CD14-positive monocyte (primary cell): ENCODE measurements at regions not wholly inside any gene's neighbourhood (a gene's known extent, or its start where the extent isn't known, plus 50 kb on each side); places are given as distances from the start of the nearest gene placed in this dataset.

Experiments
- DNase-seq, 3 donors: peaks; one replicate each; pipeline ENCODE4 v3.0.0-alpha.2; 2011 to 2022
- H2AFZ ChIP-seq: 2 replicates; pipeline ENCODE4 v1.6.0; 2012; ENCODE audit warnings: mild to moderate bottlenecking, low read depth, low read length, inconsistent platforms; ENCODE audit not compliant: insufficient read depth, poor library complexity, severe bottlenecking
- H3K27ac ChIP-seq, 2 donors: 1 replicate in 1 of 2; 2 replicates in 1 of 2; pipeline ENCODE4 v1.5.1; 2012 to 2013; ENCODE audit warnings: low read length in 2 of 2, control low read depth in 1 of 2, inconsistent platforms in 1 of 2, low read depth in 1 of 2, mild to moderate bottlenecking in 1 of 2
- H3K27me3 ChIP-seq, 2 donors: one replicate each; pipeline versions ENCODE4 v1.6.0 to v1.6.1; 2011 to 2013; ENCODE audit warnings: low read length in 2 of 2; ENCODE audit not compliant: control insufficient read depth in 2 of 2, insufficient read depth in 2 of 2
- H3K36me3 ChIP-seq, 2 donors: replicated peaks in 1 of 2; 1 replicate in 1 of 2; 2 replicates in 1 of 2; pipeline versions ENCODE4 v1.5.1 to v1.6.1; 2012 to 2013; ENCODE audit warnings: low read length in 2 of 2, control low read depth in 1 of 2, inconsistent platforms in 1 of 2, mild to moderate bottlenecking in 1 of 2; ENCODE audit not compliant: insufficient read depth in 2 of 2, control insufficient read depth in 1 of 2
- H3K4me1 ChIP-seq, 2 donors: 1 replicate in 1 of 2; 2 replicates in 1 of 2; pipeline versions ENCODE4 v1.5.1 to v1.6.1; 2012 to 2013; ENCODE audit warnings: low read length in 2 of 2, control low read depth in 1 of 2, inconsistent platforms in 1 of 2, mild to moderate bottlenecking in 1 of 2, moderate library complexity in 1 of 2; ENCODE audit not compliant: insufficient read depth in 2 of 2, control insufficient read depth in 1 of 2
- H3K4me2 ChIP-seq: replicated peaks from 2 replicates; pipeline ENCODE3; 2012; ENCODE audit warnings: low read length, moderate library complexity, mild to moderate bottlenecking; ENCODE audit not compliant: poor library complexity, severe bottlenecking; ENCODE audit errors: extremely low read depth
- H3K4me3 ChIP-seq, 3 experiments: fragments of 200-600 bp in 1 of 3; sonication (generic) in 1 of 3; replicated peaks in 1 of 3; 1 replicate in 2 of 3; 2 replicates in 1 of 3; pipeline ENCODE4 v1.5.1; 2011 to 2013; ENCODE audit warnings: low read length in 3 of 3, mild to moderate bottlenecking in 3 of 3, control low read depth in 2 of 3, low read depth in 2 of 3, inconsistent platforms in 1 of 3, moderate library complexity in 1 of 3
- H3K79me2 ChIP-seq: 2 replicates; pipeline ENCODE4 v1.6.0; 2012; ENCODE audit warnings: mild to moderate bottlenecking, control low read depth, inconsistent platforms, low read length, moderate library complexity; ENCODE audit not compliant: insufficient read depth
- H3K9ac ChIP-seq: 2 replicates; pipeline ENCODE4 v1.6.0; 2017; ENCODE audit warnings: low read length, mild to moderate bottlenecking; ENCODE audit not compliant: insufficient read depth, poor library complexity, severe bottlenecking
- H3K9me3 ChIP-seq, 2 donors: replicated peaks in 1 of 2; 1 replicate in 1 of 2; 2 replicates in 1 of 2; pipeline versions ENCODE4 v1.5.1 to v1.6.1; 2012 to 2013; ENCODE audit warnings: low read length in 2 of 2, control low read depth in 1 of 2; ENCODE audit not compliant: control insufficient read depth in 1 of 2, insufficient read depth in 1 of 2
- H4K20me1 ChIP-seq: 2 replicates; pipeline ENCODE4 v1.6.0; 2012; ENCODE audit warnings: mild to moderate bottlenecking, low read length, control low read depth, moderate library complexity; ENCODE audit not compliant: insufficient read depth
- H3K27ac Mint-ChIP-seq, 7 donors: one replicate each; pipeline ENCODE4 v1.8.0; 2020; ENCODE audit warnings: mild to moderate bottlenecking in 7 of 7, mixed read lengths in 7 of 7, moderate library complexity in 6 of 7, inconsistent platforms in 2 of 7
- H3K27me3 Mint-ChIP-seq, 3 donors: one replicate each; pipeline ENCODE4 v1.8.0; 2021 to 2022; ENCODE audit warnings: low read depth in 3 of 3, mild to moderate bottlenecking in 3 of 3, mixed read lengths in 3 of 3, moderate library complexity in 3 of 3, inconsistent platforms in 1 of 3
- H3K36me3 Mint-ChIP-seq, 2 donors: one replicate each; pipeline ENCODE4 v1.8.0; 2020; ENCODE audit warnings: mixed read lengths in 2 of 2, inconsistent platforms in 1 of 2, mild to moderate bottlenecking in 1 of 2
- H3K4me1 Mint-ChIP-seq: one replicate; pipeline ENCODE4 v1.8.0; 2020; ENCODE audit warnings: mild to moderate bottlenecking, mixed read lengths
- H3K4me3 Mint-ChIP-seq, 2 donors: one replicate each; pipeline ENCODE4 v1.8.0; 2020; ENCODE audit warnings: mild to moderate bottlenecking in 2 of 2, mixed read lengths in 2 of 2, moderate library complexity in 1 of 2
- H3K9me3 Mint-ChIP-seq, 7 donors: one replicate each; pipeline ENCODE4 v1.8.0; 2020 to 2022; ENCODE audit warnings: mixed read lengths in 7 of 7, mild to moderate bottlenecking in 6 of 7, moderate library complexity in 6 of 7, inconsistent platforms in 2 of 7
- WGBS: methylation state at CpG from one replicate; pipeline ENCODE4 v1.1.5; 2013; ENCODE audit warnings: missing lambda C conversion rate; ENCODE audit not compliant: insufficient coverage; 5-methylcytosine and 5-hydroxymethylcytosine counted together
- intact Hi-C, 2 donors: fragments of 100-400 bp; cut with micrococcal nuclease; formaldehyde crosslinking; loops; one replicate each; pipeline versions ENCODE4 v1.15.0 to v1.15.1; 2023
- TF ChIP-seq, protein P1 (sequence below): fragments of 200-600 bp; IDR thresholded peaks from one replicate; pipeline ENCODE4 v1.8.0; 2022; ENCODE audit warnings: antibody characterized with exemption, mild to moderate bottlenecking

DNA sequence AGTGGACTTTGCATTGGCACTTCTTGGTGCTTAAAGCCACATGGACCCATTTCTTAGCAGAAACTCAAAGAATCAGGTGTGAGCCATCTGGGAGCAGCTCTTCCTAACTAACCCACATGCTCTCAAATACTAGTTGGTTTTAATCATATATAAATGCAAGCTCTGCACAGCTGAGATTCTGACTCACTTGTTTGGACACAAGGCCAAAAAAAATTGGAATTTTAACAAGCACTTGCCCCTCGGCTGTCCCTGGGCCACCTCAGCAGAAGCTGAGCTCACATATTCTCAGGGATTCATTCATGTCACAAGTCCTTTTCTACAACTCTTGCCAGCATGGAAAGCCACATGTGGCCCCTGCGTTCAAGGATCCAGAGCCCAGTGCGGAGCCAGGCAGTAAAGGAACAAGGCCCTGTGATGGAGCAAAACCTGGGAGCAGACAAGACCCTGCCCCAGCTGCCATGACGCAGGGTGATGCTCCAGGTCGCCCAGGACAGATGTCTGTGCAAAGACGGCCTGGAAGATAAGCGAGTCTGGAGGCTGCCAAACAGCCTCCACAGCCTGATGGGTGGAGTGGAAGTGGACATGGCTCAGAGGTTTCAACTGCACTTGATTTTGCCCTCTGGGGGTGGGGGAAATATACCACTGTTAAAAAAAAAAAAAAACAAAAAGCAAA is 266.5 kb downstream of the EIPR1 start:
- TF ChIP-seq, protein P1, sequence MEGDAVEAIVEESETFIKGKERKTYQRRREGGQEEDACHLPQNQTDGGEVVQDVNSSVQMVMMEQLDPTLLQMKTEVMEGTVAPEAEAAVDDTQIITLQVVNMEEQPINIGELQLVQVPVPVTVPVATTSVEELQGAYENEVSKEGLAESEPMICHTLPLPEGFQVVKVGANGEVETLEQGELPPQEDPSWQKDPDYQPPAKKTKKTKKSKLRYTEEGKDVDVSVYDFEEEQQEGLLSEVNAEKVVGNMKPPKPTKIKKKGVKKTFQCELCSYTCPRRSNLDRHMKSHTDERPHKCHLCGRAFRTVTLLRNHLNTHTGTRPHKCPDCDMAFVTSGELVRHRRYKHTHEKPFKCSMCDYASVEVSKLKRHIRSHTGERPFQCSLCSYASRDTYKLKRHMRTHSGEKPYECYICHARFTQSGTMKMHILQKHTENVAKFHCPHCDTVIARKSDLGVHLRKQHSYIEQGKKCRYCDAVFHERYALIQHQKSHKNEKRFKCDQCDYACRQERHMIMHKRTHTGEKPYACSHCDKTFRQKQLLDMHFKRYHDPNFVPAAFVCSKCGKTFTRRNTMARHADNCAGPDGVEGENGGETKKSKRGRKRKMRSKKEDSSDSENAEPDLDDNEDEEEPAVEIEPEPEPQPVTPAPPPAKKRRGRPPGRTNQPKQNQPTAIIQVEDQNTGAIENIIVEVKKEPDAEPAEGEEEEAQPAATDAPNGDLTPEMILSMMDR, result no peak
- H3K4me1 ChIP-seq, result no peaks in the 10 kb centered on the region
- H4K20me1 ChIP-seq, result no peaks in the 10 kb centered on the region

DNA sequence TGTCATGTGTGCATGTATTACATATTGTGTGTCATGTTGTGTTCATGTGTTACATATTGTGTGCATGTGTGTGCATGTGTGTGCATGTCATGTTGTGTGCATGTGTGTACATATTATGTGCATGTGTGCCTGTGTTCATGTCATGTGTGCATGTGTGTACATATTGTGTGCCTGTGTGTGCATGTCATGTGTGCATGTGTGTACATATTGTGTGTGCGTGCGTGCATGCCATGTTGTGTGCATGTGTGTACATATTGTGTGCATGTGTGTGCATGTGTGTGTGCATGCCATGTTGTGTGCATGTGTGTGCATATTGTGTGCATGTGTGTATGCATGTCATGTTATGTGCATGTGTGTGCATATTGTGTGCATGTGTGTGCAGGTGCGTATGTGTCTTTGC is 267.1 kb downstream of the EIPR1 start:
- Histone ChIP-seq H3K4me2 (no peak overlapping the region), H4K20me1 (no peaks in the 10 kb centered on the region), H2AFZ (no peak overlapping the region), H3K9ac (no peak overlapping the region), H3K27me3 (no peaks in the 10 kb centered on the region), H3K4me1 (no peaks in the 10 kb centered on the region), H3K27ac (no peak overlapping the region), H3K4me3 (no peak overlapping the region), H3K79me2 (no peaks in the 10 kb centered on the region), H3K9me3 (peaks cover 0 to 10% of the 10 kb centered on the region in 2 donors), H3K36me3 (no peaks in the 10 kb centered on the region)
- H3K4me1 Mint-ChIP-seq, result no peaks in the 10 kb centered on the region
- TF ChIP-seq, protein P1, result no peak
- no peak overlapping the region for H3K27ac Mint-ChIP-seq
- no peak overlapping the region for H3K4me3 Mint-ChIP-seq
- intact Hi-C loops, result no loop called here
- peaks cover 3% of the 10 kb centered on the region in 3 donors for H3K27me3 Mint-ChIP-seq
- no peaks in the 10 kb centered on the region for H3K36me3 Mint-ChIP-seq
- WGBS, result 96% methylated on average over 2 of the region's 3 CpGs
- no peak for DNase-seq
- H3K9me3 Mint-ChIP-seq, result peaks cover 0 to 13% (median 3%) of the 10 kb centered on the region in 7 donors

More for the DNA sequence above, 266.5 kb downstream of the EIPR1 start:
- Histone ChIP-seq H3K4me2 (no peak overlapping the region), H3K79me2 (no peaks in the 10 kb centered on the region), H3K4me3 (no peak overlapping the region), H3K36me3 (no peaks in the 10 kb centered on the region), H3K27ac (no peak overlapping the region), H3K27me3 (no peaks in the 10 kb centered on the region), H3K9me3 (peaks cover 0 to 10% of the 10 kb centered on the region in 2 donors), H2AFZ (no peak overlapping the region), H3K9ac (no peak overlapping the region)
- no peak overlapping the region for H3K4me3 Mint-ChIP-seq
- 100% methylated on average over 4 of the region's 7 CpGs for WGBS
- no peaks in the 10 kb centered on the region for H3K36me3 Mint-ChIP-seq
- peaks cover 1 to 3% (median 3%) of the 10 kb centered on the region in 3 donors for H3K27me3 Mint-ChIP-seq
- peaks cover 0 to 13% (median 3%) of the 10 kb centered on the region in 7 donors for H3K9me3 Mint-ChIP-seq
- no peak overlapping the region for H3K27ac Mint-ChIP-seq
- no peak for DNase-seq
- H3K4me1 Mint-ChIP-seq, result no peaks in the 10 kb centered on the region
- intact Hi-C loops, result no loop called here
